Astrocyte of the cerebellum (primary cell): ENCODE measurements at regions not wholly inside any gene's neighbourhood (a gene's known extent, or its start where the extent isn't known, plus 50 kb on each side); places are given as distances from the start of the nearest gene placed in this dataset.

ENCODE experiments used
- DNase-seq: peaks from one replicate; pipeline ENCODE4 v3.0.0-alpha.2; 2011; ENCODE audit warnings: low read depth
- H3K4me3 ChIP-seq: 2 replicates; pipeline ENCODE4 v1.5.1; 2011; ENCODE audit warnings: mild to moderate bottlenecking, low read depth, low read length, moderate library complexity
- CTCF ChIP-seq: IDR thresholded peaks from 2 replicates; pipeline ENCODE4 v1.5.1; 2012; ENCODE audit warnings: low read length, low read depth, moderate library complexity, mild to moderate bottlenecking; ENCODE audit errors: missing control alignments
- in situ Hi-C: cut with HindIII; loops from 2 replicates; pipeline ENCODE4 v1.10.0; 2017; ENCODE audit warnings: low sequenced_read_pairs

GRCh38 chr14:104311358-104311757 lies 173.0 kb downstream of the KIF26A start:
- TF ChIP-seq CTCF, result no peak
- in situ Hi-C loops, result no loop called here

GRCh38 chr14:104313674-104314073 lies 175.3 kb downstream of the KIF26A start:
- in situ Hi-C loops, result no loop called here
- no peak overlapping the region for H3K4me3 ChIP-seq
- no peak for TF ChIP-seq CTCF
- DNase-seq, result no peak

More at GRCh38 chr14:104311358-104311757, 173.0 kb downstream of the KIF26A start:
- DNase-seq, result no peak
- H3K4me3 ChIP-seq, result no peak overlapping the region

GRCh38 chr14:104314251-104314941 lies 176.0 kb downstream of the KIF26A start:
- no peak overlapping the region for H3K4me3 ChIP-seq
- DNase-seq, result no peak
- in situ Hi-C loops, result no loop called here
- no peak for TF ChIP-seq CTCF

- H3K4me3 ChIP-seq, result no peak overlapping the region
- TF ChIP-seq CTCF, result no peak
- no peak for DNase-seq
- in situ Hi-C loops, result no loop called here
Observed at GRCh38 chr14:104315169-104315568, 176.8 kb downstream of the KIF26A start.

- in situ Hi-C loops, result no loop called here
- no peak overlapping the region for H3K4me3 ChIP-seq
- TF ChIP-seq CTCF, result no peak
- DNase-seq, result no peak
Observed at GRCh38 chr14:104315625-104316024, 177.2 kb downstream of the KIF26A start.

GRCh38 chr14:104316121-104316722 lies 177.8 kb downstream of the KIF26A start:
- in situ Hi-C loops, result no loop called here
- H3K4me3 ChIP-seq, result no peak overlapping the region
- no peak for DNase-seq
- TF ChIP-seq CTCF, result no peak
